OCI-LY7 (cell line): ENCODE measurements at regions not wholly inside any gene's neighbourhood (a gene's known extent, or its start where the extent isn't known, plus 50 kb on each side); places are given as distances from the start of the nearest gene placed in this dataset.

Experiments
- CTCF ChIP-seq: fragments of 200-600 bp; sonication (generic); conservative IDR thresholded peaks from 2 replicates; pipeline ENCODE4 v1.5.1; 2014; ENCODE audit warnings: mild to moderate bottlenecking, antibody characterized with exemption, low read length, moderate library complexity, mixed read lengths
- EZH2phosphoT487 ChIP-seq: fragments of 200-600 bp; sonication (generic); IDR thresholded peaks from 2 replicates; pipeline ENCODE4 v1.6.1; 2018; ENCODE audit warnings: low read depth, borderline replicate concordance, mild to moderate bottlenecking, mixed run types, antibody characterized with exemption, low read length, moderate library complexity, mixed read lengths

GRCh38 chr7:52735656-52736055 lies 299.8 kb upstream of the POM121L12 start:
- TF ChIP-seq CTCF, result no peak
- no peak for TF ChIP-seq EZH2phosphoT487
